ENCODE measurements at regions not wholly inside any gene's neighbourhood (a gene's known extent, or its start where the extent isn't known, plus 50 kb on each side); places are given as distances from the start of the nearest gene placed in this dataset.
A peak's percentile ranks its signal among the peaks of the same experiment; 100 is the strongest.

- Histone ChIP-seq H3K36me3 (ENCODE audit: control insufficient read depth, insufficient read depth, low read length) (no peaks in the 10 kb centered on the region), H3K4me1 (ENCODE audit: control insufficient read depth, insufficient read depth, low read length) (peaks cover 12% of the 10 kb centered on the region), H3K4me3 (ENCODE audit: low read length) (no peak overlapping the region), H3K9ac (ENCODE audit: extremely low read depth, low read length, poor library complexity, severe bottlenecking) (no peak overlapping the region), H3K9me3 (ENCODE audit: control insufficient read depth, low read length) (peaks cover 8% of the 10 kb centered on the region), H3K27ac (ENCODE audit: low read depth, low read length) (no peak overlapping the region), H3K27me3 (ENCODE audit: control insufficient read depth, insufficient read depth, low read length, poor library complexity, severe bottlenecking) (no peaks in the 10 kb centered on the region)
- peaks cover 29% of the 10 kb centered on the region for H3K4me1 Mint-ChIP-seq
- H3K4me3 Mint-ChIP-seq = no peak overlapping the region
- no peaks in the 10 kb centered on the region for H3K9me3 Mint-ChIP-seq
- no peak overlapping the region for H3K27ac Mint-ChIP-seq
- H3K36me3 Mint-ChIP-seq (ENCODE audit: low read depth) = no peaks in the 10 kb centered on the region
- 93 to 97% methylated on average over 6 to 8 of the region's 8 CpGs for WGBS, 2 experiments (ENCODE audit: insufficient coverage in 1 of 2, insufficient read length in 1 of 2)
- TF ChIP-seq CTCF (conservative IDR thresholded peaks at IDR 0.05) = no peak
- DNase-seq = peak; percentile 2
- peaks cover 5% of the 10 kb centered on the region for H3K27me3 Mint-ChIP-seq (ENCODE audit: insufficient read depth)
Measured at GRCh38 chr10:7491230-7491629, 80.4 kb upstream of the SFMBT2 start.

GRCh38 chr10:7488418-7488829 is 77.6 kb upstream of the SFMBT2 start:
- H3K4me1 ChIP-seq (ENCODE audit: control insufficient read depth, insufficient read depth, low read length) = peaks cover 13% of the 10 kb centered on the region
- WGBS, 2 experiments (ENCODE audit: insufficient coverage in 1 of 2, insufficient read length in 1 of 2) = 53 to 65% methylated on average over 5 to 6 of the region's 6 CpGs
- no peak overlapping the region for H3K4me3 ChIP-seq (ENCODE audit: low read length)
- TF ChIP-seq CTCF (conservative IDR thresholded peaks at IDR 0.05) = no peak
- no peaks in the 10 kb centered on the region for H3K9me3 Mint-ChIP-seq
- no peak for DNase-seq
- no peak overlapping the region for H3K27ac Mint-ChIP-seq
- no peaks in the 10 kb centered on the region for H3K36me3 ChIP-seq (ENCODE audit: control insufficient read depth, insufficient read depth, low read length)
- no peak overlapping the region for H3K4me3 Mint-ChIP-seq
- H3K4me1 Mint-ChIP-seq = peaks cover 31% of the 10 kb centered on the region
- no peaks in the 10 kb centered on the region for H3K36me3 Mint-ChIP-seq (ENCODE audit: low read depth)
- H3K27ac ChIP-seq (ENCODE audit: low read depth, low read length) = no peak overlapping the region
- peaks cover 8% of the 10 kb centered on the region for H3K9me3 ChIP-seq (ENCODE audit: control insufficient read depth, low read length)
- peaks cover 6% of the 10 kb centered on the region for H3K27me3 Mint-ChIP-seq (ENCODE audit: insufficient read depth)
- H3K27me3 ChIP-seq (ENCODE audit: control insufficient read depth, insufficient read depth, low read length, poor library complexity, severe bottlenecking) = no peaks in the 10 kb centered on the region
- H3K9ac ChIP-seq (ENCODE audit: extremely low read depth, low read length, poor library complexity, severe bottlenecking) = no peak overlapping the region

DNA sequence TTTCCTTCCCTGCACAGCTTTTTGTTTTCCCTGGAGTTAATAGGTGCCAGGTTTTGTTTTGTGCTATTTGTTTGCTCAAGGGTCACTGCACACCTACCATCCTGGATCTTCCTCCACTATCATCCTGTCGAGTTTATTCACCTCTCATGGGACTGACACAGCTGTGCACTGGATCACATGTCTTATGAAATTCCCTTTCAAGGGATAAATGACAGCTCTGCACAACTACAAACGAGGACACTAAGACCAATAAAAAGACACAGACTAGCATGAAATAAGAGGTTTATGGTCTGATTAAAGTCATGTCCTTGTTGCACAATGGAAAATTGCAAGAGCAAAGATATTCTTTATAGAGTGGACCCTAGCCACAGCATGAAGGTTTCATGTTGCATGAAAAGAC is 76.7 kb upstream of the SFMBT2 start:
- TF ChIP-seq CTCF (conservative IDR thresholded peaks at IDR 0.05) = no peak
- H3K4me3 Mint-ChIP-seq = no peak overlapping the region
- H3K9me3 Mint-ChIP-seq = no peaks in the 10 kb centered on the region
- H3K4me1 Mint-ChIP-seq = peaks cover 33% of the 10 kb centered on the region
- no peak overlapping the region for H3K27ac ChIP-seq (ENCODE audit: low read depth, low read length)
- peaks cover 11% of the 10 kb centered on the region for H3K27me3 Mint-ChIP-seq (ENCODE audit: insufficient read depth)
- no peak overlapping the region for H3K4me3 ChIP-seq (ENCODE audit: low read length)
- no peak overlapping the region for H3K27ac Mint-ChIP-seq
- no peak overlapping the region for H3K9ac ChIP-seq (ENCODE audit: extremely low read depth, low read length, poor library complexity, severe bottlenecking)
- no peaks in the 10 kb centered on the region for H3K36me3 Mint-ChIP-seq (ENCODE audit: low read depth)
- H3K4me1 ChIP-seq (ENCODE audit: control insufficient read depth, insufficient read depth, low read length) = peaks cover 13% of the 10 kb centered on the region
- peaks cover 8% of the 10 kb centered on the region for H3K9me3 ChIP-seq (ENCODE audit: control insufficient read depth, low read length)
- DNase-seq = no peak
- no peaks in the 10 kb centered on the region for H3K27me3 ChIP-seq (ENCODE audit: control insufficient read depth, insufficient read depth, low read length, poor library complexity, severe bottlenecking)
- 94 to 96% methylated on average over 2 of the region's 2 CpGs for WGBS, 2 experiments (ENCODE audit: insufficient coverage in 1 of 2, insufficient read length in 1 of 2)
- H3K36me3 ChIP-seq (ENCODE audit: control insufficient read depth, insufficient read depth, low read length) = no peaks in the 10 kb centered on the region

All from endodermal cell (in vitro differentiated cells).